ENCODE measurements at regions not wholly inside any gene's neighbourhood (a gene's known extent, or its start where the extent isn't known, plus 50 kb on each side); places are given as distances from the start of the nearest gene placed in this dataset.

- CTCF ChIA-PET: no interaction called here
- TF ChIP-seq ZNF202 (tag by site-specific recombination; IDR thresholded peaks at IDR 0.05; ENCODE audit: borderline replicate concordance) (peak; percentile 57; the same call in 1 of the 2 replicates), IKZF3 (tag by site-specific recombination; IDR thresholded peaks at IDR 0.05) (no peak), KLF16 (tag by site-specific recombination; IDR thresholded peaks at IDR 0.05) (no peak), ZNF302 (tag by site-specific recombination; IDR thresholded peaks at IDR 0.05; ENCODE audit: low read depth) (no peak), ZNF518A (tag by site-specific recombination; conservative IDR thresholded peaks at IDR 0.05; ENCODE audit: low read depth) (peak; percentile 67; the same call in 1 of the 2 replicates), ZFP69B (tag by site-specific recombination; IDR thresholded peaks at IDR 0.05) (no peak), ZNF155 (tag by site-specific recombination; IDR thresholded peaks at IDR 0.05) (no peak), ZNF558 (tag by site-specific recombination; IDR thresholded peaks at IDR 0.05) (0 out of 2 replicates have a peak, but pooled peaks have one; percentile 40), ZNF138 (tag by site-specific recombination; IDR thresholded peaks at IDR 0.05; ENCODE audit: borderline replicate concordance) (no peak), ZNF221 (tag by site-specific recombination; IDR thresholded peaks at IDR 0.05; ENCODE audit: borderline replicate concordance) (no peak), ZNF488 (tag by site-specific recombination; IDR thresholded peaks at IDR 0.05) (no peak), SP7 (tag by site-specific recombination; IDR thresholded peaks at IDR 0.05) (no peak), CTCF (tag by site-specific recombination; IDR thresholded peaks at IDR 0.05) (no peak), ZBTB1 (tag by site-specific recombination; IDR thresholded peaks at IDR 0.05) (no peak), ZNF530 (tag by site-specific recombination; IDR thresholded peaks at IDR 0.05; ENCODE audit: low read depth) (no peak), ZSCAN18 (tag by site-specific recombination; IDR thresholded peaks at IDR 0.05) (no peak), MYNN (tag by site-specific recombination; IDR thresholded peaks at IDR 0.05; ENCODE audit: borderline replicate concordance) (no peak), MZF1 (tag by site-specific recombination; IDR thresholded peaks at IDR 0.05; ENCODE audit: borderline replicate concordance) (no peak), ZBTB21 (tag by site-specific recombination; IDR thresholded peaks at IDR 0.05) (no peak), ZNF211 (tag by site-specific recombination; IDR thresholded peaks at IDR 0.05; ENCODE audit: low read depth) (no peak), ZNF785 (tag by site-specific recombination; IDR thresholded peaks at IDR 0.05) (no peak), ZNF394 (tag by site-specific recombination; IDR thresholded peaks at IDR 0.05; ENCODE audit: borderline replicate concordance) (peak; percentile 75; the same call in 1 of the 2 replicates), PRDM10 (tag by site-specific recombination; IDR thresholded peaks at IDR 0.05) (no peak)
Observed at GRCh38 chr14:98726585-98727405, 545.2 kb downstream of the BCL11B start.

More at GRCh38 chr14:98726585-98727405, 545.2 kb downstream of the BCL11B start:
- Histone ChIP-seq H3K27ac (ENCODE audit: extremely low read depth, low read depth, low read length) (no peak overlapping the region), H3K9me3 (ENCODE audit: control insufficient read depth, insufficient read depth, low read depth, low read length) (no peaks in the 10 kb centered on the region), H3K36me3 (ENCODE audit: control insufficient read depth in 2 of 2, insufficient read depth in 1 of 2, low read length in 2 of 2) (no peaks in the 10 kb centered on the region), H3K4me1 (ENCODE audit: control insufficient read depth, insufficient read depth, low read length) (no peaks in the 10 kb centered on the region), H3K4me3 (ENCODE audit: low read depth, low read length) (no peak overlapping the region)
- POLR2A ChIA-PET: no interaction called here
